IPS-18a (cell line): ENCODE measurements at regions not wholly inside any gene's neighbourhood (a gene's known extent, or its start where the extent isn't known, plus 50 kb on each side); places are given as distances from the start of the nearest gene placed in this dataset.

Source experiments
- H3K27ac ChIP-seq: one replicate; pipeline ENCODE4 v1.5.1; 2013; ENCODE audit warnings: low read length
- H3K27me3 ChIP-seq: one replicate; pipeline ENCODE4 v1.6.1; 2013; ENCODE audit warnings: mild to moderate bottlenecking, low read length; ENCODE audit not compliant: control insufficient read depth, insufficient read depth
- H3K36me3 ChIP-seq: one replicate; pipeline ENCODE4 v1.6.1; 2013; ENCODE audit warnings: low read depth, low read length; ENCODE audit not compliant: control insufficient read depth
- H3K4me1 ChIP-seq: one replicate; pipeline ENCODE4 v1.6.1; 2013; ENCODE audit warnings: low read depth, low read length; ENCODE audit not compliant: control insufficient read depth
- H3K4me3 ChIP-seq: one replicate; pipeline ENCODE4 v1.5.1; 2013; ENCODE audit warnings: low read length
- H3K9ac ChIP-seq: one replicate; pipeline ENCODE4 v1.6.1; 2013; ENCODE audit warnings: mild to moderate bottlenecking, low read length, moderate library complexity
- H3K9me3 ChIP-seq: one replicate; pipeline ENCODE4 v1.6.1; 2013; ENCODE audit warnings: low read depth, low read length; ENCODE audit not compliant: control insufficient read depth

DNA sequence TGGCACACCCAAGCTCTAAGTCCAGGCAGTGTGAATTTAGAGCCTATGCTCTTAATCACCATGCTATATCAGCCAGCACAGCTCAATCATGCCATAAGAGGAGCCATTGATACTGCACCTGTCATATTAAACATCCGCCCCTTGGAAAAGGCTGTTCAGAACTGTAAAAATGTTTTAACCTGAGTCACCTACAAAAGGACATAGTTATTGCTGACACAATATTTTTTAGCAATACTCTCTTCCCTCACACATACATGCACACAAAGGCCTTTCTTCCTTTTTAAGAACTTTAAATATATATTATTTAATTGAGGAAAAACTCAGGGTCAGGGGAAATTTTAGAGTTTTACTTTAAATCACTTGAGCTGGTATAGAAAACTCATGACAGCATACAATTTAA is 83.5 kb upstream of the ATXN7L3B start:
- Histone ChIP-seq H3K27me3 (no peaks in the 10 kb centered on the region), H3K4me1 (no peaks in the 10 kb centered on the region), H3K27ac (no peak overlapping the region), H3K36me3 (no peaks in the 10 kb centered on the region), H3K9me3 (no peaks in the 10 kb centered on the region), H3K4me3 (no peak overlapping the region), H3K9ac (no peak overlapping the region)

DNA sequence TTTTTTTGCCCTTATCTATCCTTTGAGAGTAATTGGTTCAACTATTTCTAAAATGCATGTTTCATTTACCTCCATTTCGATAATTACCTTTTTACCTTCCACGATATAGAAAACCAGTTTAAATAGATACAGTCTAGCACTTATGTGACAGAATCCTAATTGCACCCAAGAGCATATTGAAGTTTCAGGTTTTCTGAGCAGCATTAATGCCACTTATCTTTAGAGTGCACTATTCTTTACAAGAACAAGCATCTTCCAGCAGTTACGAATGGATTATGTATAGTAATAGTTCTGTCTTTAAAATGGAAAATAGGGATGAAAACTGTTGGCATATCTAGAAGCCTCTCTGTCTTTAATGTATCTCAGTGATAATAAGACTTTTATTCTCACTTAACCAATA is 82.2 kb upstream of the ATXN7L3B start:
- no peaks in the 10 kb centered on the region for H3K36me3 ChIP-seq
- H3K27ac ChIP-seq, result no peak overlapping the region
- H3K9me3 ChIP-seq, result no peaks in the 10 kb centered on the region
- H3K9ac ChIP-seq, result no peak overlapping the region
- H3K27me3 ChIP-seq, result no peaks in the 10 kb centered on the region
- H3K4me1 ChIP-seq, result no peaks in the 10 kb centered on the region
- no peak overlapping the region for H3K4me3 ChIP-seq

DNA sequence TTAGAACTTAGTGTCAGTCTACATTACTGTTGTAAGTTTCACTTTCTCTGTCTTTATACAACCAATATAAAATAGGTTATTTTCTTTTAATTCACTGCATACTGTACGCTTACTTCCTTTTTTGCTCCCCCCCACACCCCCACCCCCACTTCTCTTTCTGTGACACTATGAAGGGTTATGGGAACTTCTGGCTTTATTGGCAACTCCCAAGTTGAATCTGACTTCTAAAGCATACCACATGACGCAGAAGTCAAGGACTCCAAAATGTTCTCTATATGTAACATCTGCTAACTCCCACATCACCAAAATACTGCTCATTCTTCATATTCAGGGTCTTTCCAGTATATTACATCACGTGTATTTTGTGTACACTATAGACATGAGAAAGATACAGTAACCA is 81.2 kb upstream of the ATXN7L3B start:
- no peak overlapping the region for H3K4me3 ChIP-seq
- no peaks in the 10 kb centered on the region for H3K9me3 ChIP-seq
- H3K27me3 ChIP-seq, result no peaks in the 10 kb centered on the region
- H3K4me1 ChIP-seq, result no peaks in the 10 kb centered on the region
- no peak overlapping the region for H3K27ac ChIP-seq
- H3K36me3 ChIP-seq, result no peaks in the 10 kb centered on the region
- H3K9ac ChIP-seq, result no peak overlapping the region

DNA sequence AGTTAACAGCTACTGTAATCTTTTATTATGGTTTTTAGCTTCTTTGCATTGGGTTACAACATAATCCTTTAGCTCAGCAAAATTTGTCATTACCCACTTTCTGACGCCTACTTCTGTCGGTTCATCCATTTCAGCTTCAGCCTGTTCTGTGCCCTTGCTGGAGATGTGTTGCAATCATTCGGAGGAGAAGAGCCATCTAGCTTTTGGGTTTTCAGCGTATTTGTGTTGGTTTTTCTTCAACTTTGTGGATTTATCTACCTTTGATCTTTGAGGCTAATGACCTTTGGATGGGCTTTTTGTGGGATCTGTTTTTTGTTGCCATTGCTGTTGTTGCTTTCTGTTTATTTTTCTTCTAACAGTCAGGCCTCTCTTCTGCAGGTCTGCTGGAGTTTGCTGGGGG is 69.2 kb upstream of the ATXN7L3B start:
- Histone ChIP-seq H3K27ac (no peak overlapping the region), H3K4me1 (no peaks in the 10 kb centered on the region), H3K9me3 (no peaks in the 10 kb centered on the region)

DNA sequence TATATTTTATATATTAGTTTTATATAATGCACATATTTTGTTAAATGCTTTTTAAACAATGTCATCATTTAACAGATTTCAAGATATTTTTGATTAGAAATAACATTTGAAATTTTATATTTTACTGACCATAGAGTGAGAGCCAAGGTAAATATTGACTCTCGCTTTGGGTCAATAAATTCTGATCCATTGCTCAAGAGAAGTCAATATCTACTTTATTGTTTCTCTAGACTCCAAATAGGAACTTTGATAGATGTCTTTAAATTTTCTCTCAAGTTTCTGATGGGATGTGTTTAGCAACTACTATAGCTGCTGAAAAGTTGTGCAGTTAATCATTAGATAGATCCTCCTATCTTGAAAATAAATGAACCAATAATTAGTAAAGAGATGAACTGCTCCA is 61.4 kb upstream of the ATXN7L3B start:
- no peaks in the 10 kb centered on the region for H3K9me3 ChIP-seq
- no peaks in the 10 kb centered on the region for H3K36me3 ChIP-seq
- no peaks in the 10 kb centered on the region for H3K4me1 ChIP-seq
- no peak overlapping the region for H3K27ac ChIP-seq
- H3K27me3 ChIP-seq, result no peaks in the 10 kb centered on the region
- no peak overlapping the region for H3K9ac ChIP-seq
- H3K4me3 ChIP-seq, result no peak overlapping the region

More for the DNA sequence above, 69.2 kb upstream of the ATXN7L3B start:
- Histone ChIP-seq H3K36me3 (no peaks in the 10 kb centered on the region), H3K27me3 (no peaks in the 10 kb centered on the region), H3K4me3 (no peak overlapping the region), H3K9ac (no peak overlapping the region)

DNA sequence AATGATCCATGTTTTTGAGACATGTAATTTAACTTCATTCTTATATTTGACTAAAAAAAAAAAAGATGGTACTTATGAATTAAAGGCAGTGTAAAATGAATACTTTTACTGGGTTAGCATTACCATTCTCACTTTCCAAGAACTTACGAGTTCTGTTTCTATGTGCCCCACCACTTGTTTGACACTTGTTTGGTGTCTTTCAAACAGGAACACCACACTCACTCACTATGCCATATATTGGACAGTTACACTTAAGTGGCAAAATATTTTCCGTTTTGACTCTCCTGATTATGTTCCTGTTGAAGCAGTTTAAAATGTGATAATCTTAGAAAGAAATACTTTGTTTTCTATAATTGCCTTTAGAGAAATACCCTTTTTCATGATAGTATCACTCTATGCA is 56.6 kb upstream of the ATXN7L3B start:
- H3K27ac ChIP-seq, result no peak overlapping the region
- H3K9ac ChIP-seq, result no peak overlapping the region
- no peaks in the 10 kb centered on the region for H3K9me3 ChIP-seq
- H3K27me3 ChIP-seq, result no peaks in the 10 kb centered on the region
- H3K4me1 ChIP-seq, result no peaks in the 10 kb centered on the region
- H3K4me3 ChIP-seq, result no peak overlapping the region
- no peaks in the 10 kb centered on the region for H3K36me3 ChIP-seq

DNA sequence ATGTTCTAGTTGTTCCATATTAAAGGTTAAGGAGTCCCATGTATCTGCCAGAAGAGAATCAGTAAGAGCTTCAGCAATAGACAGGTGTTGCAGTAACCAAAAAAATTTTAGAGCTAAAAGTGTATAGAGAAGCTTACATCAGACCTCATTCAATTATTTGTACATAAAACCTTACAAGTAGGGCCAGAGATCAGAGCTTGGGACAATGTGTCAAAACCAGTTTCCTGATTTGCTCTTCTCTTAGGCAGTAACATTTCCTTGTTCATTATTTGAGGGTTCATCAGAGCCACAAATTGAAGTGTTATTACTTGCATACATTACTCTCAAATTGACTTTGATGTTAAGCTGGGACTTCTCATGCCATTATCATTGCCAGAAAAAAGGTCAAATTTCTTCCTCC is 55.5 kb upstream of the ATXN7L3B start:
- no peaks in the 10 kb centered on the region for H3K4me1 ChIP-seq
- no peak overlapping the region for H3K27ac ChIP-seq
- no peaks in the 10 kb centered on the region for H3K36me3 ChIP-seq
- no peak overlapping the region for H3K4me3 ChIP-seq
- no peaks in the 10 kb centered on the region for H3K27me3 ChIP-seq
- H3K9me3 ChIP-seq, result no peaks in the 10 kb centered on the region
- H3K9ac ChIP-seq, result no peak overlapping the region

DNA sequence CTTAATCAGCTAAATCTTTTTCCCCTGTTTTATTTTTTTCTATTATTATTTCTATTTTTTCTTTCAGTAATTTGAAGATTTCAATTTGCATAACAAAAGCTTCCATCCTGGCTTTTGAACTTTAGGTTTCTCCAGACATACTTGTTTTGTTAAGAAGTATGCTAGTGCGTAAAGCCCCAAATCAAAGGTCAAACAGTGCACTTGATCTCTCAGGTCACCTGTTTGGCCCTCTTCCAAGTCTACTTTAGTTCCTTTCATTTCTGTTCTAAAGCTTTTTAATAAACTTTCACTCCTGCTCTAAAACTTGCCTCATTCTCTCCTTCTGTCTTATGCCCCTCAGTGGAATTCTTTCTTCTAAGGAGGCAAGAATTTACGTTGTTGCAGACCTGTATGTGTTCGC is 54.6 kb upstream of the ATXN7L3B start:
- Histone ChIP-seq H3K9me3 (no peaks in the 10 kb centered on the region), H3K27ac (no peak overlapping the region), H3K36me3 (no peaks in the 10 kb centered on the region), H3K4me1 (no peaks in the 10 kb centered on the region), H3K4me3 (no peak overlapping the region), H3K9ac (no peak overlapping the region), H3K27me3 (no peaks in the 10 kb centered on the region)
